ENCODE measurements at regions not wholly inside any gene's neighbourhood (a gene's known extent, or its start where the extent isn't known, plus 50 kb on each side); places are given as distances from the start of the nearest gene placed in this dataset.
A peak's percentile ranks its signal among the peaks of the same experiment; 100 is the strongest.
"Not testable (repeated sequence)": the region's sequence is repeated elsewhere in the genome, so short reads cannot be mapped to it uniquely, and the experiment has no call there.

DNA sequence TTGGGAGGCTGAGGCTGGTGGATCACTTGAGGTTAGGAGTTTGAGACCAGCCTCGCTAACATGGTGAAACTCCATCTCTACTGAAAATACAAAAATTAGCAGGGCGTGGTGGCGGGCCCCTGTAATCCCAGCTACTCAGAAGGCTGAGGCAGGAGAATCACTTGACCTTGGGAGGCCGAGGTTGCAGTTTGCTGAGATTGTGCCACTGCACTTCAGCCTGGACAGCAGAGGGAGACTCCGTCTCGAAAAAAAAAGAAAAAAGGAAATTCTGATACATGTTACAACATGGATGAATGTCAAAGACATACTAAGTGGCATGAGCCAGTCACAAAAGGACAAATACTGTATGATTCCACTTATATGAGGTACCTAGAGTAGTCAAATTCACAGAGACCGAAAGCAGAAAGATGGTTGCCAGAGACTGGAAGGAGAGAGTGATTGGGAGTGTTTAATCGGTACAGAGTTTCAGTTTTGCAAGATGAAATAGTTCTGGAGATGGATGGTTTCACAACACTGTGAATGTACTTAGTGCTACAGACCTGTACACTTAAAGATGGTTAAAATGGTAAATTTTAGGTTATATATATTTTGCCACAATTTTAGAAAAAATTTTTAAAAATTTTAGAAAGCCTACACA, 92.3 kb downstream of the BLID start:
- DNase-seq (ENCODE audit: low read depth in 2 of 3, low spot score in 2 of 3) = no peak

DNA sequence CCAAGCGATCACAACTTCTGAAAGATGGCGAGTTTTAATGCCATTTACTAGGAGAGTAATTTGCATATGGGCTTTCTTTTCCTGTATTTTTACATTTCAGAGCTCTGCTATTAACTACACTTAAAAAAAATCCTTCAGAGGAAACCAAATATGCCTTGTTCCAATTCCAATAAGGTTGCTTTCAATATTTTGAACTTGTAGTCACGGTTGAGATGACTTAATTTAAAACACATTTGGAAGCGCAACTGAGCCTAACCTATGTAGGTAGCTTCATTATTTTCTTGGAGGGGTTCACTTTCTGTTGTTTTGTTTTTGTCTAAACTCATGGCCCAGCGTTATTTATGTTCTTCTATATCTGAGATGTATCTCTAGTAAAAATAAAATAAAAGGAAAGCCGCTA, 93.4 kb downstream of the BLID start:
- no peak for DNase-seq (ENCODE audit: low read depth in 2 of 3, low spot score in 2 of 3)

DNA sequence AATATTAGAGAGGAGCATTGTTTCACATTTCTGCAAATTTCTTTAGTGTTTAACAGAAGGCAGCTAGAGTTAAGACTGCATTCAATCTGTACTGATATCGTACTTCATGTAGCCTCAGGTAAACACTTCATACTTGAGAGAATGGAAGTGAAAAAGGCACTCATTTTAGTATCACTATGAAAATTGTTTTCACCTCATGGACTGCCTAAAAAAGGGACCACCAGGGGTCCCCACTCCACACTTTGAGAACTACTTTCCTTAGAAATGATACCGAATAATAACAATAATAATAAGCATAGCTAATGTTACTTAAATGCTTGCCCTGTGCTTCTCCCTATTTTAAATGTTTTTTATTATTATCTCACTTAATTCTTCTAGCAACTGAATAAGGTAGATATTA, 95.1 kb downstream of the BLID start:
- peak in 2 of 3 donors; percentile 18 to 53 for DNase-seq (ENCODE audit: low read depth in 2 of 3, low spot score in 2 of 3)

DNA sequence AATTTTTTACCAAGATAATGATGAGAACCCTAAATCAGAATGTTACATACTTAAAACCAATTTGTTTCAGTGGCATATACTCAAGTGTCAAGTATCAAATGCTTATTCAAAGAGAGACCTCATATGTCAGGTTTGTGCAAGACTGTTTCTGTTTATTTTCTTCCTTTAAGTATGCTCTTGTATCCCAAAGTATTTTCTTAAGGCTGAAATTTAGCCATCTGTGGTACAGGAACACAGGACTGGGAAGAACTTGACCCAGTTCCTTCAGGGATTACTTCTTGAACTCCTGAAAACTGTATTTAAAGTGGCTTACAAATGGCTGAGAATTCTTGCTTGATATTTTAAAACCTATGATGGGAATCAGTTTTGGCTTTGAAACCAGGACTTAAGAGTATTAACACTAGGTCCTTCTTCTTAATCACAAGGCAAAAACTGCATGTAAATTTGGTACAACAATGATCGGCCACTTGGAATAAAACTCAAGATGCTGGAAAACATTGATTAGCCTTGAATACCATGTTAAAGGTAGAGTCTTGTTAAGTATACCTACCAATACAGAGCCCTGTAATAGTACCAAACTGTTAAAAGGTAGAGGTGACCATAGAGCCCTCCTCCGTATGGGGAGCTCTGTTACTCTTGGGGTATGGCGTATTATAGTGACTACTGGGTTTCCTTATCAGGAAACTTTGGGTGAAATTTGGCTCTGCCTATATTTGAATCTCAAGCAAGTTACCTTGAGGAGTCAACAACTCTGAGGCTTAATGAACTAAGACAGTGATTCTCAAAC, 95.9 kb downstream of the BLID start:
- no peak for DNase-seq (ENCODE audit: low read depth in 2 of 3, low spot score in 2 of 3)

DNA sequence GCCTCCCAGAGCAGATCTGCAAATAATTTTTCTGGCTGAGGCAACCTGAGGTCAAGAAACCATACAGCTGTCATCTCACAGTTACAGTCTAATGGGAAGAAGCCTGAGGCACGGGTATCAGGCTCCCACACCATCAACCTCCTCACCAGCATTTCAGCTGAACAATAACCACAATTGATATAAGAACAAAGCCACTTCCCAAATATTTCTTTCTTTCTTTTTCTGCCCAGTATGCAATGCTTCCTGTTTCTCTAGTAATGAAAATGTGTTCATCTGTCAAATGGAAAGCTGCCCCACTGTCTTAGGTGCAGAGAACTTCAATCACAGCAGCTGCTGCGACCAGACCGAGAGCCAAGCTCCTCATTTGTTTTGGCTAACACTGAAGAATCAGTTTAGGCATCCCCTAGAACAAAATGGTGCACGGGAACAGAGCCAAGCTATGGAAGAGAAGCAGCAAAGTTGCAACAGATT, 108.4 kb downstream of the BLID start:
- peak in 2 of 3 donors; percentile 3 to 41 for DNase-seq (ENCODE audit: low read depth in 2 of 3, low spot score in 2 of 3)

DNA sequence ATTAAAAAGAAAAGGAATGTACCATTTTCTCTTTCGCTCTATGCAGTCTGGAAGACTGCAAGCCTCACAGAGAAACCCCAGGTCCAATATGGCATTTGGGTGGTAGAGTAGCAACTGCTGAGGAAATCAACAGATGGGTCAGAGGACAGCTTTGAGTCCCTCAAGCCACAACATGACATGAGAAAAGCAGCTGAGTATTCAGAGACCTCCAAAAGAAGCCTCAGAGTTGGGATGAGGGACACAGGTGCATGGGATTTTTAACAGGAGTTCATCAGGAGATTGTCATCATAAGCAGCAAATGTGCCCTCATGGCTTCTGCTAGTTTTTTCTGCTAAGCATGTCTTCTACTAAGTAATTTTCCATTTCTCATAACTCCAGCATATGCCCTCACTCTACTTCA, 111.6 kb downstream of the BLID start:
- no peak for DNase-seq (ENCODE audit: low read depth in 2 of 3, low spot score in 2 of 3)

DNA sequence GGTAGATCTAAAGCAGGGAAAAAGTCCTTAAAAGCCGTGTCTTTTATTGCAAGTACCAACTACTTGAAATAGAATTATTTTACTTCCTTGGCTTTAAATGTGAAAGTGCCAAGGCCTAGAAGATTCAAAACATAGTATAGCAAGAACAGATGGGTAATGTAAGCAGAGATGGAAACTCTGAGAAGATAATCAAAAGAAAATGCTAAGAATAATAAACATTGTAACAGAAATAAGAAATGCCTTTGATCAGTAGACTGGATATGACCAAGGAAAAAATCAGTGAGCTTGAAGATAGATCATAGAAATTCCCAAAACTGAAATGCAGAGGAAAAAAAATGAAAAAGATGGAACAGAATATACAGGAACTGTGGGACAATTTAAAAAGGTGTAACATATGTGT, 113.1 kb downstream of the BLID start:
- DNase-seq (ENCODE audit: low read depth in 2 of 3, low spot score in 2 of 3) = no peak

DNA sequence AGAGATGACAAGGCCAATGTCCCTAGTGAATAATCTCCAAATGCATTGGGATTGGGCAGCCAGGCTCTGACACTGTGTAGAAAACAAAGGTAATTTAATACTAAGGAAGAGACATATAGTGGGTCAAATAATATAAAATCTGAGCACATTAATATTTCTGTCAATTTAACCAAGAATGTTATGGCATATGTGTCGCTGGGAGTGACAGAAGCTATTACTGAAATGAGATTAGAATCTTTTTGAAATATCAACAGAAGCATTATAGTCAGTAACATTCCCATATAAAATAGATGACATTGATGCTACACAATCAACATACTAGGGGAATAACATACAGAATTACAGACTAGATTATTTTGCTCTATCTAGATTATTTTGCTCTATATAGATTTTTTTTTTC, 114.0 kb downstream of the BLID start:
- no peak for DNase-seq (ENCODE audit: low read depth in 2 of 3, low spot score in 2 of 3)

DNA sequence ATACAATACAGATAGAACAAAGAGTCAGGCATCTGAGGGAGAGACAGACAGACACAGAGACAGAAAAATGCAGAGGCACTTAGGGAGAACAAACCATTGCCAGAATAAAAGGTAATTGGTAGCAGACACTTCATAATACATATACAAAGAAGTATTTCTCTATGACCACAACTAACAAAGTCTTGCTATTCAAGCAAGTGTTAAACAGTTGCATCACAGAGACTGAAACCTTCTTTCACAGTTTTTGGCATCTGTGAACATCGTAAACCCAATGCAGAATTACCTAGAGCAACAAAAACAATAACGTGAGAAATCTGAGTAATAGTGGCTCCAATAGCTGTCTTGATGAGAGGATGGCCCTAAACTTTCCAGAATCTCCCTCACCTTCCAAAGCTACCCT, 116.4 kb downstream of the BLID start:
- no peak for DNase-seq (ENCODE audit: low read depth in 2 of 3, low spot score in 2 of 3)

DNA sequence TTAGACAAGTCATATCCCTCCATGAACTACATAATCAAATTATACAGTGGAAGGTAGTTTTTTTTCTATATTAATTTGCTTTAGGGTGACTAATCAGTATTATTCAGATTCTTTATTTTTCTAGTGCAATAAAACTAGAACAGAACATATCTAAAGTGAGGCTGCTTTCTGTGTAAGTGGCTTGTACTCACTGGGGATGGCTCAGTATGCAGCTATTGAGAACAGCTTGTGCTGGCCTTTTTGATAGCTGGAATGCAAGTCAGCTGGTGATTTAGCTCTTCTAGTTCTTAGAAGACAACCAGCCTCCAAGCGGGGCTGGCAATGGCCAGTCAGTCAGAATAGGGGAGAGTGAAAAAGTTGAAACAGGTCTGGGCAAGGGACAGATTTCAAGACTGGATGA, 119.4 kb downstream of the BLID start:
- no peak for DNase-seq (ENCODE audit: low read depth in 2 of 3, low spot score in 2 of 3)

DNA sequence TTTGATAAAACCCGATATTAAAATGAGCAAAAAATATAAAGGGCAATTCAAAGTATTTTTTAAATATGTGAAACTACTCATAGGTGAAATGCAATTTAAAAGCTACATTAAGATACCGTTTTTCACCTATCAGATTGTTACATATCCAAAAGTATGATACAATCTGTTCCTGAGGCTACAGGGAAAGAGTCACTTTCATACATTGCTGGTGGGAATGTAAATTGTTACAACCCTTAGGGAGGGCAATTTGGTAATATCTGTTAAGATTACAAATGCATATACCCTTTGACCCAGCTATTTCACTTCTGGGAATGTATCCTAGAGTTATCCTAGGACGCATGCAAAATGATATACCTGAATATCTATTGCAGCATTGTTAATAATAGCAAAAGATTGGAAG, 132.1 kb downstream of the BLID start:
- no peak for DNase-seq (ENCODE audit: low read depth in 2 of 3, low spot score in 2 of 3)

DNA sequence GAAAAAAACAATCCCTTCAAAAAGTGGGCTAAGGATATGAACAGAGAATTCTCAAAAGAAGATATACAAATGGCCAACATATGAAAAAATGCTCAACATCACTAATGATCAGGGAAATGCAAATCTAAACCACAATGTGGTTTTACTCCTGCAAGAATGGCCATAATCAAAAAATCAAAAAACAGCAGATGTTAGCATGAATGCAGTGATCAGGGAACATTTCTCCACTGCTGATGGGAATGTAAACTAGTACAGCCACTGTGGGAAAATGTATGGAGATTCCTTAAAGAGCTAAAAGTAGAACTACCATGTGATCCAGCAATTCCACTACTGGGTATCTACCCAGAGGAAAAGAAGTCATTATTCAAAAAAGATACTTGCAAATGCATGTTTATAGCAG, 138.1 kb downstream of the BLID start:
- not testable (repeated sequence) for DNase-seq (ENCODE audit: low read depth in 2 of 3, low spot score in 2 of 3)

DNA sequence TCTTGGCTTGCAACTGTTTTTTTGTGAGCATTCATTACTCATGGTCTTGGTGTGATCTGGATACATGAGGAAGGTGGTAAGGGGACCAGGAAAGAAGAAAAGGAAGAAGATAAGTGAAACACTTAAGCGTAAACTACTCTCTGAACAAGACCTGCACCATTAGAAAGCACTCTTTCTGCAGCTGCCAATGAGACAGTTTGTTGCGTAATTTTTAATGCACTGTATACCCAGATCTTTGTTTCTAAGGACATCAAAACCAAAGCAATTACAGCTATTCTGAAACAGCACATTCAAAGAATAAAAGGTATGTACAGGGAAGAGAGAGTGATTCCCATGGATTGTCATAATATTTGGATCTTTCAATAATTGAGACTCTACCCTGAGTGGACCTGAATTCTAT, 147.4 kb downstream of the BLID start:
- no peak for DNase-seq (ENCODE audit: low read depth in 2 of 3, low spot score in 2 of 3)

DNA sequence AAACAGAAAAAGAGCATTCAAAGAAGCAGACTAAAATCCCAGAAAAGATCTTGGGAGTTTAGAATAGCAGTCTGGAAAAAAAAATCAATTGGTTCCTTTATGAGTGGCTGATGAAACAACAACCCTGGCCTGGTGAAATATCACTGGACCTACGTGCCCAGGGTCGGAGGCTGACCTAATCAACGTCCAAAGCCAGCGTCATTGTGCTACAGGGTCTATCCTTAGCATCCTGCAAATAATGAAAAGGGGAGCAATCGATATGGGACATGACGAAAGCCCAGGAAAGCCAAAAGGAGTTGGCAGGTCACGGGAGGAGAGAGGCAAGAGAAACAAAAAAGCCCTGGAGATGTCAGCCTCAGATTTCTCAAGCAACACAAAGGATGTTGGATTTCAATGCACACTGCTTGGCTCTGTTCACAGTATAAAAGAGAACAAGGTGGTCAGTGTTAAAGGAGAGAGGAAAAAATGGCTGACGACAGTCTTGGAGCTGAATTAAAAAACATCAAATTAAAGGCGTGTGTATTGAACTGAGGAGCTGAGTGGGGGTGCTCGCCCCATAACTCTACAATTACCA, 148.8 kb downstream of the BLID start:
- DNase-seq (ENCODE audit: low read depth in 2 of 3, low spot score in 2 of 3) = no peak

DNA sequence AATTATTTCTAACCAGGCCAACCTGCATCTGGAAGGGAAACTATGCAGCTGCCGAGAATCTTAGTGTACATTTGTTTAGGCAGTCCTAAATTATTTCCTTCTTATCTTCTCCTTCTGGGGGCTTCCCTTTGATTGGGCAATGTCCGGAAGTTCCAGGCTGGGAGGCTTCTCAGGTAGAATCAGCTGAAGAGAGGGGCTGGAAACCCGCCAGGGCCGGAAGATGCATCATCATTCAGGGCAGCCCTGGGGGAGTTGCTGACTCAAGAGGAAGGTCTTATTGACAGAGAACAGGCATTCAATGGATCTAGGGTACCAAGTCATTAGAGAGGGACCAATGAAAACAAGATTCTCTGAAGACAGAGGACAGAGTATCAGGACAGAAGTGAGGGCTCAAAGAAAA, 150.7 kb downstream of the BLID start:
- no peak for DNase-seq (ENCODE audit: low read depth in 2 of 3, low spot score in 2 of 3)

DNA sequence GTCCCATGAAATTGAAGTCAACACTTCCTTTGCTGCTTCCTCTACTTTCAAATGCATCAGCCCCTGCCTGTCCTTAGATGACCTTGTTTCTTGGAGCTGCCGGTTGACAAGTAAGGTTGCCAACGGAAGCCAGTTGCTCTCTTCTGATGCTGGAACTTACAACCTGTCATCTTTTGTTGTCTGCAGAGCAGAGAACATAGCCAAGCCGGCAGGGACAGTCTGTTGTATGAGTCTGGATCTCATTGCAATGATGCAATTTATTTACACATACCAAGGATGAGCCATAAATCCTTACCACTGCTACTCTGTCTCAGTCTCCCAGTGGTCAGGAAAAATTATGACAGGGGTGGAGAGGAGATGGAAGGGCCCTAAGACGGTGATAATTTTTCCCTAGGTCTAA, 151.4 kb downstream of the BLID start:
- DNase-seq (ENCODE audit: low read depth in 2 of 3, low spot score in 2 of 3) = no peak

DNA sequence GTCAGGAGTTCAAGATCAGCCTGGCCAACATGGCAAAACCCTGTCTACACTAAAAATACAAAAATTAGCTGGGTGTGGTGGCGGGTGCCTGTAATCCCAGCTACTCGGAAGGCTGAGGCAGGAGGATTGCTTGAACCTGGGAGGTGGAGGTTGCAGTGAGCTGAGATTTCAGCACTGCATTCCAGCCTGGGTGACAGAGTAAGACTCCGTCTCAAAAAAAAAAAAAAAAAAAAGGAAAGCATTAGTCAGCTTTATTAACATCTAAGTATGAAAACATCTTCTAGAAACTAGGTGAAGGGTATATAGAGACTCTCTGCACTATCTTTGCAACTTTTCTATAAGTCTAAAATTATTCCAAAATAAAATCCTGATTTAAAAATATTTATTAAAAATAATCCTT, 152.2 kb downstream of the BLID start:
- not testable (repeated sequence) for DNase-seq (ENCODE audit: low read depth in 2 of 3, low spot score in 2 of 3)

DNA sequence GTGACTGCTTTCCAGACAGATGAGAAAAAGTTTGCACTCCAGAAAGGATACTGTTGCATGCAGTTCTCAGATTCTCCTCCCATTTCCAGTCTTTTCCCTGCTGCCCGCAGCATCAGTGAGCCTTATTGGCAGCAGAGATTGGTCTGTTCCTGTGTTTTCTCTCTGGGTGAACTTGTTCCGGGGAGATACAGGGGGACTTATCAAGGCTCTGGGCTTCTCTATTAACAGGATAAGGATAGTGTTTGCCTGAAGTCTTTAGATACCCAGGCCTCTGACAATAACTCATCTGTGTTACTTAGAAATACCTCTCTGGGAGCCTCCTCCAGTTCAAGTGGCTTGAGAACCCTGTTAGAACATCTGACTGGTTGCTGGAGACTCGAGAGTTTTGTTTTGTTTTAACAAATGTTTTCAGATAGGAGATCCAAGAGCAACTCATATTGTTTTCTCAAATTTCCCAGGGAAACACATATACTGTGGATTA, 154.7 kb downstream of the BLID start:
- no peak for DNase-seq (ENCODE audit: low read depth in 2 of 3, low spot score in 2 of 3)

DNA sequence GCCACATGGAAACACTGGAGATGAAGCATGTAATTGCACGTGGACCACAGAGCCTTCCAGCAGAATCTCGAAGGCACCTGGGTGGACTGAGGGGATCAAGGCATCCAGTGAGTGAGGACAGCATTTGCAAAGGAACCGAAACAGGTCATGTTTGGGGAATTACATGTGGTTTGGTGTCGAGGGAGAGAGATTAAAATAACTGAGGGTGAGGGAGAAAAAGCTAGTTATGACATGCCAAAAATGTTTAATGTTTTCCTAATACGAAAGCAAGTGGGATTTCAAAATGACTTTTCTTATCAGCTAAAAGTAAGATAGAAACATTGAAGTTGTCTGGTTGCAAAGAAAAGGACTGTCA, 157.1 kb downstream of the BLID start:
- DNase-seq (ENCODE audit: low read depth in 2 of 3, low spot score in 2 of 3) = no peak

DNA sequence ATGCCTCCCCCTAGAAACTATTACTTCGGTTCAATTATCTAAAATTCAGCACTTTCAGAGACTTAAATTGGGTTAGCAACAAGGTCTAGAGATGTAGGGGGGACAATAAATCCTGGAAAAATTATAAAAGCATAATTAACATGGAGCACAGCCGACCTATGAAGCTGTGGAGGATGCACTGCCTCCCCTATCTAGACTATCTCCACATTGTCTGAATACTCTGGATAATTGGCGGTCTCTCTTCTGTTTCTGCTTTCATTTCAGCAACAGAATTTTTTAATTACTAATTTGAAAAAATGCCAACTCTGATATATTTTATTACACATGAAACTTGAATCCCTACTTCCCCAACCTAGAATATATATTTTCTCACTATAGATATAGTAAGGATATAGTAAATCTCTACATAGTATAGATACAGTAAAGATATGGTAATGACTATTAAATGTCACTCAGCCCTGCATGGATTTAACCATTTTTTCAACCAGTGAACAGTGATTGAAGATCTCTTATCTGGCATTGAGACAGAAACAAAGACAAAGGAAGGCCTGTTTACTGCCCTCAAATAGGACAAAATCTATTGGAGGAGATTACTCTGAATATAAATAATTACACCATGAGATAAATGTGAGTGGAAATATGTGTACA, 157.6 kb downstream of the BLID start:
- DNase-seq (ENCODE audit: low read depth in 2 of 3, low spot score in 2 of 3) = no peak

DNA sequence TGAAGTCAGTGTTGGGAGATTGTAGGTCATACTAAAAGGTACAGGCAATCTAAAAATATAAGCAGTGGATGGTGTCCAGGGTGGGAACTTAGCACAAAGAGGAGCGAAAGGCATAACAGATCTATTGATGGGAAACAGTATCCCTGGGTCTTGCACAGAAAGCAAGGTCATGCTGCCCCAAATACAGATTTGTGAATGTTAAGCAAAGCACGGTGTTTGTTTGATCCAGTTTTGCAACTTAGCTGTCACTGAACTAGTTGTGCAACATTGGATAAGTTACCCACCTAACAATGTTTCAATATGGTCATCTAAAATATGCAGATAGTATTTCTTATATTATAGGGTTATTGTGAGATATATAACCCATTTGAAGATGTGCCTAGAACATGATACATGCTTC, 162.9 kb downstream of the BLID start:
- DNase-seq (ENCODE audit: low read depth in 2 of 3, low spot score in 2 of 3) = no peak

DNA sequence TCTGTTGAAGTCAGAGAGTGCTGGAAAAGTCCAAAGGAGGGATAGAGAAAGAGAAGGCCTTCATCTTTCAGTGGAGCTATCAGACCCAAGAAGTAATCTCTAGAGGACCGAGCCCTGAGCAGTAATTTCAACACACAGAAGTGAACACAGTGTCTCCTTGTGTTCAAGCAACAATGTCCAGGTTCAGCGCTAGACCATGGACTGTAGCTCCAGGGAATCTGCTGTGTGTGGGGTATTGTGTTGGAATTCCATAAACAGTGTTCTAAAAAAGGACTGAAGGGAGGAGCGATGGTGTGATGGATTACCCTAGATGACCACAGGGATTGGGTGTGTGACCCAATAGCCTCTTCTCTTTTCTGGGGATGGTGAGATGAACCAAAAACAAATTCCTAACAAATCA, 165.9 kb downstream of the BLID start:
- DNase-seq (ENCODE audit: low read depth in 2 of 3, low spot score in 2 of 3) = no peak
